GM19372 (cell line): ENCODE measurements at regions not wholly inside any gene's neighbourhood (a gene's known extent, or its start where the extent isn't known, plus 50 kb on each side); places are given as distances from the start of the nearest gene placed in this dataset.

Experiments
- ATAC-seq: cut with Tn5 transposase; IDR thresholded peaks from one replicate; pipeline ENCODE4 v1.9.1; 2021; ENCODE audit warnings: mild to moderate bottlenecking, low read depth, moderate library complexity; ENCODE audit not compliant: unreplicated experiment

DNA sequence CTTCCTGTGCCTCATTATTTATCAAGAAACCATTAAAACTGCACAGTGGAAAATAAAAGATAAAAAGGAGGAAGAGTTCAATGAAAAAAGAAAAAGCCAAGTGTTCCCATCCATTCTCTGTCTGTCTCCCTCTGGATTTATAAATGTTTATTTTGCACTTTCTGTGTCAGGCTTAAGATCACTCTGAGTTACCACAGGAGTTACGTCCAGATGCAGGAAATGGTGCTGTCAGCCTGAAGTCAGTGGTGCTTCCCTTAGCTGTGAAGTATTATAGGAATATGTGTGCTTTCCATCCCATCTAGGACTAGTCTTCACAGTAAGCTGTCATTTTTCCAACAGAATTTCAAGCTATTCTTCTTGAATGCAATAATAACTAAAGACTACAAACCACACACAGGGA is 420.2 kb downstream of the KCTD12 start:
- no peak for ATAC-seq

- no peak for ATAC-seq
Measured at GRCh38 chr13:76463314-76463713, 422.9 kb downstream of the KCTD12 start.

- ATAC-seq = no peak
Measured at GRCh38 chr13:76461999-76462398, 424.2 kb downstream of the KCTD12 start.

DNA sequence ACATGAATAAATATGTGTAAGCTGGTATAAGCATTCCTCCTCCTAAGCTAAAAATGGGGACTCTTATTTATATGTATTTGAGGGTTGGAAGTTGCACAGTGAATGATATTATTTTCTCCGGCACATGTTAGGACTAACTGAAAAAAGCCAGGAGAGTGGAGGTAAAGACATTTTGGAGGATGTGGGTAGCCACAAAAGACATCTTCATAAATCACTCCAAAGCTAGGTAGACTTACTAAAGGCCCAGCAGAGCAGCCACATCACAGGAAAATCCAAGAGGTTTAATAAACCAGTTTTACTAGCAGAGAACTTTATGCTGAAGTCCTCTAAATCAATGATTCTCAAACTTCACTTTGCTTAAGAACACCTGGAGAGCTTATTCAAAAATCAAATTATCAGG is 424.7 kb downstream of the KCTD12 start:
- no peak for ATAC-seq

GRCh38 chr13:76459863-76460262 is 426.3 kb downstream of the KCTD12 start:
- no peak for ATAC-seq

- no peak for ATAC-seq
Measured at GRCh38 chr13:76455960-76456359, 430.2 kb downstream of the KCTD12 start.

GRCh38 chr13:76454991-76455390 is 431.2 kb downstream of the KCTD12 start:
- no peak for ATAC-seq

DNA sequence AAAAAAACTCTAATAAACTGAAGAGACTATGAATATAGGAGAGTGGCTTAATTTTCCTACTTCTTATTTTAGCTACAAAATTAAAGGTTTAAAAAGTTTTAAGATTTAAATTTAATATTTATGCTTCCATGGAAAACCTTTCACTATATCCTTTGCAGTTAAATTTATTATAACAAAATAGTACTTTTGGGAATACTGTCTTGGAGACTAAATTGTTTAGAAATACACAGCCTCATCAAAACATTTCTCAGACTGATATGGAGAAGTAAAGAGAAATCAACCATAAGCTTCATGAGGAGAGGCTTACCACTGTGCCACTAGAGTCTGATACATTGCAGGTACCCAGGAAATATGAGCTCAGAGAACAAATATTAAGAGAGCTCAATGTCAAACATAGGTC is 436.5 kb downstream of the KCTD12 start:
- ATAC-seq = no peak

GRCh38 chr13:76446191-76446590 is 440.0 kb downstream of the KCTD12 start:
- ATAC-seq = no peak

DNA sequence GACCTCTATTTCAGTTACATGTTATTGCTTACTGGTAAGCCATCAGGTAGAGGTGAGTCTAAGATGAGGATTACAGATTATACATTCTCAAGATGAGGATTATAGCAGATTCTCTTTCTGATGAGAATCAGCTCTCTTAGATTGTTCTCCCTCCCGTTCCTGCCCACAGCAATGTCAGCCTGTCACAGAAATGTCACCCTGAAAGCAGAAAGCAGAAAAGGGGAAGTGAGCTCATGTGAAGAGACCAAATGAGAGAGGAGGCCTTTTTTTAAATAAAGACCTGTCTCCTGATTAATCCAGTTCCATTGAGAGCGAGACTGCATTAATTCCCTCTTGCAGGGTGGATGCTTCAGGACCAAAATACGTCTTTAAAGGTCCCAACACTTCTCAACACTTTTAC is 445.6 kb downstream of the KCTD12 start:
- peak; percentile 89 for ATAC-seq

GRCh38 chr13:76439546-76439945 is 446.7 kb downstream of the KCTD12 start:
- no peak for ATAC-seq

DNA sequence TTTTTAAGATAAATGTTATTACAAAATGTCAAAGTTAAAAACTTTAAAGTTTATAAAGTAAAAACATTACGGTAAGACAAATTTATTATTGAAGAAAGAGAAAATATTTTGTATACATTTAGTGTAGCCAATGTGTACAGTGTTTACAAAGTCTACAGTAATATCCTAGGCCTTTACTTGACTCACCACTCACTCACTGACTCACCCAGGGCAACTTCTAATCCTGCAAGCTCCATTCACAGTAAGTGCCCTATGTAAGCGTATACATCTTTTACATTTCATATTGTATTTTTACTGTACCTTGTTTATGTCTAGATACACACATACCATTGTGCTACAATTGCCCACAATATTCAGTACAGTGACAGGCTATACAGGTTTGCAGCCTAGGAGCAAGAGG is 448.2 kb downstream of the KCTD12 start:
- no peak for ATAC-seq

- ATAC-seq = no peak
Measured at GRCh38 chr13:76425935-76426334, 460.3 kb downstream of the KCTD12 start.

GRCh38 chr13:76421011-76421410 is 465.2 kb downstream of the KCTD12 start:
- no peak for ATAC-seq

DNA sequence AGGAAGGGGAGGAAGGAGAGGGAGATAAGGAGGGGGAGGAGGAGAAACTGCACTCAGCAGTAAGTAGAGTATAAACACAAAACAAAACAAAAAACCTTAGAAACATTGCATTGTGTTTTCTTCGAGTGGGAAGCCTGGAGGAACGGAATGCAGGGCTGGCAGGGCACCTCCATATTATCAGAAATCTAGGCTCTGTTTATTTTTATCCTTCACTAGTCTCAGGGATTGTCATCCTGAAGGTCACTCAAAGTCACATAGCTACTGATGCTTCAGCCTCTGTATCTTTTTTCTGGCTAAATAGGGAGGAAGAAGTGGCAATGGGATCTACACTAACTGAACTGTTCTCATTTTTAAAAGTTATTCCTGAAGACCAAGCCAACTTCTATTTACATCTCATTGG is 467.8 kb downstream of the KCTD12 start:
- ATAC-seq = no peak

DNA sequence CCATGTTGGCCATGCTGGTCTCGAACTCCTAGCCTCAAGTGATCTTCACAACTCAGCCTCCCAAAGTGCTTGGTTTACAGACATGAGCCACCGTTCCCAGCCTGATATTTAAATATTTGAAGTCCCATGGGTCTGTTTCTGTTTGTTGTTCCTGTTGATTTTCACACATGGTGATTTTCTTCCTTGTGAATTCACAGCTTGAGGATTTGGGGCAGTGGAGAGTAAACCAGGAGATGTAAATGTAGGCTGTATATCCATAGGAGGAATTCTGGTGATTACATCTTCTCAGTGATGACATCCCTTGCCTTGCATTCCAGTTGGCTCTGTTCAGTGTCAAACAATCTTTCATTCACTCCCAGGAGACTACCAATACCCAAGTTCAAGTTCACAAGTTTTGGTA is 471.9 kb downstream of the KCTD12 start:
- ATAC-seq = no peak

GRCh38 chr13:76406243-76406642 is 480.0 kb downstream of the KCTD12 start:
- no peak for ATAC-seq

- no peak for ATAC-seq
Measured at GRCh38 chr13:76398425-76398824, 487.8 kb downstream of the KCTD12 start.

GRCh38 chr13:76397413-76397812 is 488.8 kb downstream of the KCTD12 start:
- no peak for ATAC-seq

GRCh38 chr13:76389321-76389720 is 496.9 kb downstream of the KCTD12 start:
- no peak for ATAC-seq

DNA sequence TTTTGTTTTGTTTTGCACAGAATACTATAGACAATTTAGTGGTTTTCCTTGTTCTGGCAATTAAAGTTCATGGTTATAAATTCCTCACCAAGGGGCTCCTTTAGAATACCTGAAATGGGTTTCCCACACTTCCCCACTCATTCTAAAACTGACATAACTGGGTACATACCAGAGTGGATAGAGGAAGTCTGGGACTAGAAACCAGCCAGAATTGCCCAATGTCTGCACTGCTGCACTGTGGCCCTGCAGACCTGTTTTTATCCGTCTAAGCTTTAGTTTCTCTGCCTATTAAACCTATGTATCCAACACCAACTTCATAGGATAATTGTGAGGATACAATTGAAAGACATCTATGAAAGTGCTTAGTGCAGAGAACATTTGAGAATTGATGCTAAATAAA is 498.6 kb downstream of the KCTD12 start:
- ATAC-seq = no peak

- no peak for ATAC-seq
Measured at GRCh38 chr13:76386321-76386720, 499.9 kb downstream of the KCTD12 start.

- no peak for ATAC-seq
Measured at GRCh38 chr13:76385586-76385985, 500.6 kb downstream of the KCTD12 start.
